ENCODE measurements at regions not wholly inside any gene's neighbourhood (a gene's known extent, or its start where the extent isn't known, plus 50 kb on each side); places are given as distances from the start of the nearest gene placed in this dataset.

- TF ChIP-seq POLR2A (IDR thresholded peaks at IDR 0.05; ENCODE audit: low read depth, low read length) (no peak), POLR2AphosphoS5 (IDR thresholded peaks at IDR 0.05; ENCODE audit: low read depth, low read length) (no peak)
Observed at GRCh38 chr20:41952166-41952565, 334.0 kb upstream of the CHD6 start.
